K562 (cell line): ENCODE measurements at regions not wholly inside any gene's neighbourhood (a gene's known extent, or its start where the extent isn't known, plus 50 kb on each side); places are given as distances from the start of the nearest gene placed in this dataset.

Source experiments
- ATAC-seq: fragments of 200-7000 bp; cut with Tn5 transposase; 3 replicates; pipeline ENCODE4 v1.9.1; 2020; ENCODE audit warnings: moderate library complexity
- BruUV-seq: library from RNA; stranded (reverse); fragments of 400-500 nt; replicated peaks from 2 replicates; lab custom pipeline; 2021; lab: Mats Ljungman, UMichigan
- CTCF ChIA-PET: fragments of 300-600 bp; formaldehyde crosslinking; extraction: SDS; loops from one replicate; lab custom pipeline; 2021; ENCODE audit warnings: low intra/inter-chr PET ratio; lab: Yijun Ruan, JAX
- POLR2A ChIA-PET: fragments of 300-600, 350-650 bp; sonication (Branson Sonifier 250); formaldehyde crosslinking; extraction: SDS; loops from one replicate; lab custom pipeline; 2021; ENCODE audit warnings: antibody characterized with exemption, inconsistent platforms; lab: Yijun Ruan, JAX
- DNase-seq, 4 experiments: peaks; one replicate each; pipeline versions ENCODE4 v3.0.0 to v3.0.0-alpha.2; 2011 to 2018; ENCODE audit warnings: low spot score in 3 of 4, mixed read lengths in 3 of 4; ENCODE audit errors: extremely low read depth in 1 of 4
- FAIRE-seq: peaks from 2 replicates; lab custom pipeline; 2011; peaks lifted over from hg19 to GRCh38; lab: Jason Lieb, UNC
- H2AFZ ChIP-seq: 2 replicates; pipeline ENCODE4 v1.6.0; 2011; ENCODE audit warnings: low read depth, low read length, control low read depth, inconsistent platforms
- H3K27ac ChIP-seq: fragments of 200-600 bp; 3 replicates; pipeline ENCODE4 v1.8.0; 2011; ENCODE audit warnings: low read depth, mild to moderate bottlenecking, control low read depth, inconsistent platforms, low read length, moderate library complexity, mixed read lengths; ENCODE audit errors: extremely low read depth
- H3K27me3 ChIP-seq, 2 experiments: fragments of 300-600 bp in 1 of 2; 2 replicates in 1 of 2; 3 replicates in 1 of 2; pipeline versions ENCODE4 v1.6.0 to v1.8.0; 2011; ENCODE audit warnings: inconsistent platforms in 2 of 2, low read length in 2 of 2, mild to moderate bottlenecking in 1 of 2, mixed read lengths in 1 of 2, moderate library complexity in 1 of 2; ENCODE audit not compliant: control insufficient read depth in 2 of 2, insufficient read depth in 2 of 2
- H3K36me3 ChIP-seq: fragments of 300-600 bp; 3 replicates; pipeline ENCODE4 v1.8.0; 2011; ENCODE audit warnings: mild to moderate bottlenecking, low read length, inconsistent platforms; ENCODE audit not compliant: control insufficient read depth, insufficient read depth
- H3K4me1 ChIP-seq, 2 experiments: fragments of 200-600 bp in 1 of 2; replicated peaks in 1 of 2; 2 replicates in 1 of 2; 3 replicates in 1 of 2; pipeline versions ENCODE4 v1.5.1 to v1.8.0; 2011; ENCODE audit warnings: inconsistent platforms in 2 of 2, low read length in 2 of 2, mild to moderate bottlenecking in 1 of 2, mixed read lengths in 1 of 2, moderate library complexity in 1 of 2; ENCODE audit not compliant: control insufficient read depth in 2 of 2, insufficient read depth in 2 of 2
- H3K4me2 ChIP-seq: 2 replicates; pipeline ENCODE4 v1.6.1; 2011; ENCODE audit warnings: low read length, control low read depth, inconsistent platforms, mixed read lengths; ENCODE audit not compliant: insufficient read depth
- H3K4me3 ChIP-seq: fragments of 200-600 bp; sonication (generic), shearing (Covaris generic); 2 replicates; pipeline ENCODE4 v1.5.1; 2016; ENCODE audit warnings: control low read depth, inconsistent platforms
- H3K79me2 ChIP-seq: fragments of 200-600 bp; 3 replicates; pipeline ENCODE4 v1.8.0; 2011; ENCODE audit warnings: low read length, inconsistent platforms; ENCODE audit not compliant: control insufficient read depth, insufficient read depth
- H3K9ac ChIP-seq, 2 experiments: 2 replicates each; pipeline versions ENCODE4 v1.6.0 to v1.6.1; 2011; ENCODE audit warnings: low read depth in 2 of 2, low read length in 2 of 2, control low read depth in 1 of 2, inconsistent platforms in 1 of 2, mild to moderate bottlenecking in 1 of 2, mixed read lengths in 1 of 2; ENCODE audit not compliant: insufficient read depth in 1 of 2
- H3K9me1 ChIP-seq: one replicate; pipeline ENCODE4 v1.6.0; 2011; ENCODE audit warnings: inconsistent platforms, mild to moderate bottlenecking, low read length, moderate library complexity; ENCODE audit not compliant: control insufficient read depth, insufficient read depth
- H3K9me3 ChIP-seq: replicated peaks from 2 replicates; pipeline ENCODE4 v1.5.1; 2011; ENCODE audit warnings: low read depth, low read length, inconsistent platforms; ENCODE audit not compliant: control insufficient read depth, insufficient read depth
- H4K20me1 ChIP-seq: replicated peaks from 2 replicates; pipeline ENCODE4 v1.6.1; 2011; ENCODE audit warnings: low read length, inconsistent platforms, mixed read lengths; ENCODE audit not compliant: control insufficient read depth, insufficient read depth
- GTF2B ChIP-seq: IDR thresholded peaks from 2 replicates; pipeline ENCODE4 v1.6.1; 2011; ENCODE audit not compliant: insufficient read length; ENCODE audit errors: extremely low read depth
- HOMEZ ChIP-seq: fragments of 250-450 bp; sonication (Bioruptor Pico); IDR thresholded peaks from 2 replicates; pipeline ENCODE4 v1.4.0; 2020; ENCODE audit warnings: mild to moderate bottlenecking, moderate library complexity
- MCM5 ChIP-seq: fragments of 450-650 bp; IDR thresholded peaks from 2 replicates; pipeline ENCODE4 v1.6.1; 2016; ENCODE audit warnings: low read depth
- ZNF212 ChIP-seq: fragments of 450-650 bp; formaldehyde crosslinking; IDR thresholded peaks from 2 replicates; pipeline ENCODE4 v1.4.0; 2020; ENCODE audit warnings: mild to moderate bottlenecking
- ZNF253 ChIP-seq: fragments of 250-450 bp; sonication (Bioruptor Pico); conservative IDR thresholded peaks from 2 replicates; pipeline ENCODE4 v1.6.1; 2021; ENCODE audit warnings: mild to moderate bottlenecking
- ZNF277 ChIP-seq: fragments of 250-450 bp; sonication (Bioruptor Pico); IDR thresholded peaks from 2 replicates; pipeline ENCODE4 v1.8.0; 2022; ENCODE audit warnings: inconsistent platforms, mild to moderate bottlenecking, moderate library complexity, borderline replicate concordance
- ZNF282 ChIP-seq: sonication (generic); formaldehyde crosslinking; IDR thresholded peaks from 2 replicates; pipeline ENCODE4 v1.8.1; 2023; ENCODE audit warnings: missing genetic modification reagents
- ZNF778 ChIP-seq: fragments of 450-650 bp; formaldehyde crosslinking; IDR thresholded peaks from 2 replicates; pipeline ENCODE4 v1.4.0; 2020; ENCODE audit warnings: mild to moderate bottlenecking, moderate library complexity
- WGBS: fragments of 100-300 bp; shearing (Covaris generic); methylation state at CpG from one replicate; pipeline ENCODE4 v1.1.6; 2016; ENCODE audit warnings: low coverage, mixed read lengths; ENCODE audit not compliant: insufficient coverage; ENCODE audit errors: missing lambda C conversion rate; 5-methylcytosine and 5-hydroxymethylcytosine counted together
- in situ Hi-C: fragments of 300-500 bp; cut with MboI; formaldehyde crosslinking; loops from 4 replicates; pipeline ENCODE4 v1.15.0; 2018; ENCODE audit warnings: inconsistent platforms, mixed read lengths
- intact Hi-C: fragments of 100-400 bp; cut with micrococcal nuclease; formaldehyde crosslinking; loops from 2 replicates; pipeline ENCODE4 v1.14.2; 2022

- Histone ChIP-seq H3K79me2 (no peaks in the 10 kb centered on the region), H3K27me3 (no peaks in the 10 kb centered on the region), H3K27ac (no peak overlapping the region), H3K9ac (no peak overlapping the region), H3K4me3 (no peak overlapping the region), H3K36me3 (no peaks in the 10 kb centered on the region), H3K9me1 (no peaks in the 10 kb centered on the region), H3K4me2 (no peak overlapping the region), H4K20me1 (no peaks in the 10 kb centered on the region), H3K4me1 (no peaks in the 10 kb centered on the region), H2AFZ (no peak overlapping the region), H3K9me3 (no peaks in the 10 kb centered on the region)
- TF ChIP-seq ZNF282, result no peak
- TF ChIP-seq ZNF253 (CRISPR knock-in tag), result no peak
- no peak for TF ChIP-seq GTF2B
- no peak for TF ChIP-seq HOMEZ (CRISPR knock-in tag)
- TF ChIP-seq ZNF778 (CRISPR knock-in tag), result no peak
- no peak for TF ChIP-seq ZNF277 (CRISPR knock-in tag)
- no peak for TF ChIP-seq ZNF212 (CRISPR knock-in tag)
- TF ChIP-seq MCM5, result no peak
- ChIA-PET CTCF (no interaction called here), POLR2A (no interaction called here)
- DNase-seq, result no peak
- WGBS, result 0% methylated on average over 5 of the region's 5 CpGs
- intact Hi-C loops, result no loop called here
- in situ Hi-C loops, result no loop called here
- BruUV-seq, result no TSS peak
- no peak for FAIRE-seq
- no peak for ATAC-seq
Observed at GRCh38 chr14:21729703-21730233, 56.1 kb upstream of the OR4E1 start.
